GM21367 (cell line): ENCODE measurements at regions not wholly inside any gene's neighbourhood (a gene's known extent, or its start where the extent isn't known, plus 50 kb on each side); places are given as distances from the start of the nearest gene placed in this dataset.
"Not testable (repeated sequence)": the region's sequence is repeated elsewhere in the genome, so short reads cannot be mapped to it uniquely, and the experiment has no call there.

ENCODE experiments used
- ATAC-seq: cut with Tn5 transposase; IDR thresholded peaks from one replicate; pipeline ENCODE4 v1.9.1; 2021; ENCODE audit not compliant: unreplicated experiment

- no peak for ATAC-seq
Measured at GRCh38 chr5:25033658-25034057, 388.9 kb upstream of the CDH10 start.

DNA sequence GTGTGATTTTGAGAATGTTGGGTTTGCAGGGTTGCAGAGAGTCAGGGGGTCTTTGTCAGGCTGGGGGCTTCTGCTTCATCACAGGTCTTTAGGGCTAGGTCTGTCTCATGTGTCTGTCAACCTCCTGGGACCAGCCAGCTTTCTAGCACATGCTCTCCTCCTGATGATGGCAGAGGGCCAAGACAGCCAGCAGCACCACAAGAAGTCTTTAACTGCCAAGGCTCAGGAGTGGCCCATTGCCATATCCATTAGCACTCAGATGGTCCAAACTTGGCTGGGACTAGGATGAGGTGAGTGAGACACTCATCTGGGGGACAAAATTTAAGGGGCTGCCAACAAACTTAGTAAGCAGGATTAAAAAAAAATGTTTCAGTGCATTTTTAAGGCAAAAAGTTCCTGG is 384.2 kb upstream of the CDH10 start:
- ATAC-seq: no peak

DNA sequence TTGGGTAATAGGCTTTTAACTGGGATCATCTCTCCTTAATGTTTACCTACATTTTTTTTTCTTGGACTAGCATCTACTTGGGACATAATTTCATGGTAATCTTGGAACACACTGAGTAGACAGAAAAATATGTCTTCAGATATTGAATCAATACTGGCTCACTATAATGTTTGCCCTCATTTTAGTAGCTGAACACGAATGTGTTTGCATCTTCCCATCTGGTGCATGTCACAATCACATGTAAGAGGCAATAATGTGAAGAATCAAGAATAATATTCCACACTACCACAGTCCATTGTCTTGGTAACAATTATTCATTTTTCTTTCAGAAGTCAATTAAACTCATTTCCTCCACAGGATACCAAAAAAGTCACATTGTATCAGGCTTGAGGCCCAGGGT is 382.7 kb upstream of the CDH10 start:
- no peak for ATAC-seq

- no peak for ATAC-seq
Measured at GRCh38 chr5:25027061-25027460, 382.3 kb upstream of the CDH10 start.

GRCh38 chr5:25025831-25026230 is 381.1 kb upstream of the CDH10 start:
- ATAC-seq: no peak

GRCh38 chr5:25020454-25020853 is 375.7 kb upstream of the CDH10 start:
- no peak for ATAC-seq

DNA sequence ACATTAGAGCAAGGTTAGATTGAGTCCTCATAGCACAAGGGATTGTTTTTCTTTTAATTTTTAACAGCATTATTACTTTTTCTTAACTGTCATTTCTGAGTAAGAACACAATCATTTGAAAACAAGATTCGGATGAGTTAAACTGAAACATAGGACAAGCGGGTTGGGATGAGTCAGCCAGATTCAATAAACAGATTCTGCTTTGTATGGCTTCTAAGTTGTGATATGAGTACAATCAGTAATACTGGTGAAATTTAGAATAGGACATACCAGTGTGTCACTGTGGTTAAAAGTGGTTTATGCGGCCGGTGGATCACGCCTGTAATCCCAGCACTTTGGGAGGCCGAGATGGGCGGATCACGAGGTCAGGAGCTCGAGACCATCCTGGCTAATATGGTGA is 364.3 kb upstream of the CDH10 start:
- no peak for ATAC-seq

DNA sequence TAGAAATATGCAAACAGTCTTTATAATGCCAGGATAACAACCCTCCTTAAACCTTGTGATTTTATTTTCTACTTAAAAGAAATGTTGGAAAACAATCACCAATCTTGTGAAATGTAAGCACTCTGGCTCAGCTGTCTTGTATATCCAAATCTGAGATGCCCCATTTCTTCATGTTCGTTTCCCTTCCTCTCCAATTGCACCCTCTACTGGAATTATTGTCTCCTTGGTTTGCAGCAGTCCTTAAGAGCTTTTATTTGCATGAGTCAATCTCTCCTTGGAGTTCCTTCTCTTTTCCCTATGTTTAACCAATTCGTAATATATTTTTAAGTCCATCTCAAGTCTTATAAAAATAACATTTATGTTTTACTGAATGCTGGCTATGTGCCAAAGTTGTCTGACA is 362.0 kb upstream of the CDH10 start:
- no peak for ATAC-seq

DNA sequence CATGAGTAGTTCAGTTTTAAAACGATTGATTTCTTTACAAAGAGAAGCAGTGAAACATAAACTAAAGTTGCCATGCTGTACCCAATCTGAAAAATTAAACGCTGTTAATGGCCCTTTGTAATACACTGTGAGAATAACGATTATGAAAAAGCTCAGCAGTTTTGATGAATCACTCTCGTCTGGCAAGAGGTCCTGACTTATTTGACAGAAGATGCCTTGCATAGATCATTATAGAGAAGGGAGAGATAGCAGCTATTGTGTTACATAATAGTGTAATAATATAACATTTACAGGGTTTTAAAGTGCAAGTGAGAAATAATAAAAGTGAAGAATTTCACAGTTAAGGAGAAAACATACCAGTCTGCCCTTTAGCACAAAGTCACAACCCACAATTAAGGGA is 361.5 kb upstream of the CDH10 start:
- ATAC-seq: no peak

DNA sequence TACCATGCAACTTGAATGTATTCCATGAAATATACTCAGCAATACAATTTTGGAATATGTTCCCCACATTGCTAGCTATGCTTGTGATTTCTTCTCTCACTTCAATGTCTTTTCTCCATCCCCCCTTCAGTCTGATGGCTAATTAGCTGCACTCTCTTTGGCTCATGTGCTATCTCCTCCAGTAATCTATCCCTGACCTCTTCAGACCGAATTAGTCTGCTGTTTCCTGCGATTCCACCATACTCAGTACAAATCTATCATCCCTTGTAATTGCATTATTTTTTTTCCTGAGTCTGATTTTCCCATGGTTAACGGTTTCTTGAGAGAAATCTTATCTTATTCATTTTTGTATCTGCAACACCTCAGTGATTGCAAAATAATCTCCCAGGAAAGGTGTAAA is 360.7 kb upstream of the CDH10 start:
- ATAC-seq: no peak

- no peak for ATAC-seq
Measured at GRCh38 chr5:25002371-25002770, 357.6 kb upstream of the CDH10 start.

DNA sequence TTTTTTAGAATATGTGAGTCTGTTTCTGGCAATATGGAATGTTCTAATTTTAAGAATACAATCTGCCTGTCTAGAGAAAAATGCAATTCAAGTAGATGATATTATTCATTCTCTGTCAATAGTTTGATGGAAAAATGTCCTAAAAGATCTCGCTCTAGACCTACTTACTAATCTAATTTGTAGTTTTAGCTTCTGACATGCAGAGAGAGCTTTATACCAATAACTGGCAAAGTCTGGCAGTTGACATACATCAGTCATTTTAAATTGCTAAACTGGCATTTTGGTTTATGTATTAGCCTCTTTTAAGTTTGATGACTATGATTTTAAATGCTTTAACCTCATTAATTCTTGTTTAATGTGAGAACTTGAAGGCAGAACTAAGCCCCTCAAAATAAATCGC is 355.0 kb upstream of the CDH10 start:
- ATAC-seq: no peak

DNA sequence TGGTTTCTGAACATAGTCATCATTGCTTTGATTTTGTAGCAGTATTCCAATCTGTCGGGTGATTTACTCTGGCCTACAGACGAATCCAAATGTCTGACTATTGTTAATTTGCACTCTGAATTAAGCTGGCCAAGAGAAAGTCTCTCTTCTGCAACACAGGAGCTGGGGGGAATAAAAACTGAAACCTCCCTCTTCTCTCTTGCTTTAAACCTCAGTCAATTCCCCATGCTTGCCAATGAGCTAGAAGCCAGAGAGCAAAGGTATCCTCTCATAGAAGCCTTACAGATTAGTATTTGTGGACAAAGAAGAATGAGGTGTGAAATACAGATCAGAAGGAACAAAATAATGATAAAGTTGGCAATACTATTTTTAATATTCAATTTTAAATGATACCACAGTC is 353.9 kb upstream of the CDH10 start:
- ATAC-seq: no peak

DNA sequence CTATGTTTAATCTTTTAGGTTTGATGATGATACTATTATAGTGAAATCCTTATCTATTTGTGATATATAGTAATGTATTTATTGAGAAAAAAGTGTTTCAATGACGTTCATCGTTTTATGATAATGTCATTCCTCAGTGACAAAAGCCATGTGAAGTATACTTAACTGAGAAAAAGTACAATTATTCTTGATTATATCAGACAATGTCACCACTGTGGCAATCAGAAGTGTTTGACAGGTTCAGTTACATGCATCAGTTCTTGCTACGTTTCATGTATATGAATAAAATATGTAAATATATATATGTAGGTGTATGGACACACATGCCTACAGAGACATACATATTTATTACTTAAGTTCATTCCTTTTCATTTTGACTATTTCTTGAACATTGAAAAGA is 341.5 kb upstream of the CDH10 start:
- no peak for ATAC-seq

- not testable (repeated sequence) for ATAC-seq
Measured at GRCh38 chr5:24978552-24978951, 333.8 kb upstream of the CDH10 start.

- ATAC-seq: no peak
Measured at GRCh38 chr5:24963611-24964010, 318.8 kb upstream of the CDH10 start.

DNA sequence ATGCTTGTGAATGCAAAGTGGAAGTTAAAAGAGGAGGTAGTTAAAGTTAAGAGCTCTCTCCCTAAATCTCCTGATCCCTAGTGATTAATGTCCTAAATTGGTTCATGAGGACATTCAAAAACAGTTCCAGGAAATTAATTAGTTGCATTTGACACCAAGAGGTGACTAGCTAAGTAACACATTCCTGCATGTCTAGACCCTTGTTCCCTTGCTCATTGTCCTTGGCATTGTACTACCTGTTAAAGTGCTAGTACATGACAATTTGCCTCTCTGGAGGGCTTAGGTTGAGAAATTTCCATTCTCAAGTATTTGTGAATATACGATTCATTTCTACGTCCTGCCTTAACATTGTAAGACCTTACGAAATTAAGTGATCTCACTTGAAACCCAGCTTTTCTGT is 278.6 kb upstream of the CDH10 start:
- no peak for ATAC-seq

- ATAC-seq: no peak
Measured at GRCh38 chr5:24918676-24919075, 273.9 kb upstream of the CDH10 start.

DNA sequence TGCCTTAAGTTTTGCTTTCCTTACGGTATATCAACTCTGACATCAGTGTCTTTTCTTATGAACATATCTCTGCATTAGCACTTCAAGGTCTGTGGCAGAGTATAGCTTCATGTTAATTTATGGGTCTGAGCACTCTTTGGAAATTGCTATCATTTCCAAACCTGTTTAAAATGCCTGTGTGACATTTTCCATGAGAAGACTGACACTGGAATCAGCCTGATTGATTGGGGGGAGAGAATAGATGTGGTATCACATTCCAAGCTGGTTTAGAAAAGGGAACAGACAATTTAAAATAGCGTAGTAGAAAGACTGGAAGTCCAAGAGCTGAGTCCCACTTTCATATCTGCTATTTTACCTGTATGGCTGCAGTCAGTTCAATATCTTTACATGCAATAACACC is 272.1 kb upstream of the CDH10 start:
- ATAC-seq: no peak

DNA sequence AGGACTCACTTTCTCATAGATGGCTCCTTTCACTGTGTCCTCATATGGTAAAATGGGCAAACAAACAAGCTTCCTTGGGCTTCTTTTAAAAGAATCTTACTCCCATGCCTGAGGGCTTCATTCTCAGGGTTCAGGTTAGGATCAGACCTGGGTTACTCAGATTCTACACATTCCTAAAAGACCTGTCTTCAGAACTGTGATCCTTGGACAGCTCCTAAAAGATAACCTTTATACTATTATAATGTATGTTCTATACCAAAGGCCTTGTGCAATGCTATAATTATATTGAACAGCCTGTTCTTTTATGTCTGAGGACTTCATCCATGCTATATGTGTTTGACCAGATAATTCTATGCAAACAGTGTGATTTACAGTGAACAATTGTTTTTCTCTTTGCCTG is 264.4 kb upstream of the CDH10 start:
- ATAC-seq: no peak

DNA sequence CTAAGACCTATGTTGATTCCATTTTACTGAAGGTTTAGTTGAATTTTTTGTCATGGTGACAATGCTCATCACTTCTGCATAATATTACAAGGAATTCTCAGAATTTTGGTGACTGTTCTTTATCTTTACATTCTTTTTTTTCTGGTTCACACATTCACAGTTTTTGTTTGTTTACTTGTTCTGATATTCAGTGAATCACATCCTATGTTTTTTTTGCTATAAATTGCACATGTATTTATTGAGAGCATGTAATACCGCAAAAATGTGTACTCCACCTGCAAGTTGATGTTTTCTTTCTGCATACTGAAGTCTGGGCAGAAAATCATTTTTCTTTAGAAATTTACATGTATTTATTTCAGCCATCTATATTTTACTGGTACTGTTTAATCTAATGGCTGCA is 261.9 kb upstream of the CDH10 start:
- ATAC-seq: no peak

GRCh38 chr5:24904981-24905517 is 260.3 kb upstream of the CDH10 start:
- ATAC-seq: no peak

DNA sequence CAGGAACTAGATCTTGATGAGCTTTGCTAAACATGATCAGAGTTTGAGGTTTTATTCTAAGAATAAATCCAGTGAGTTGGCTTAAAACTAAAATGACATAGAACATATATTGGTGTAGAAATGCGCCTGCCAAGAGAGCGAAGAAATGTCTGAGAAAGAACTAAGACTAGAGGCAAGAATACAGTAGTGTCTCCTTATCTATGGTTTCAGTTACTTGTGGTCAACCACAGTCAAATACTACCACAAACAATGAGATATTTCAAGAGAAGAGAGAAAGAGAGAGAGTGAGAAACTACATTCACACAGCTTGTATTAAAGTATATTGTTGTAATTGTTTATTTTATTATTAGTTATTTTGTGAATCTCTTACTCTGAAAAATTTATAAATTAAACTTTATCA is 254.4 kb upstream of the CDH10 start:
- no peak for ATAC-seq

DNA sequence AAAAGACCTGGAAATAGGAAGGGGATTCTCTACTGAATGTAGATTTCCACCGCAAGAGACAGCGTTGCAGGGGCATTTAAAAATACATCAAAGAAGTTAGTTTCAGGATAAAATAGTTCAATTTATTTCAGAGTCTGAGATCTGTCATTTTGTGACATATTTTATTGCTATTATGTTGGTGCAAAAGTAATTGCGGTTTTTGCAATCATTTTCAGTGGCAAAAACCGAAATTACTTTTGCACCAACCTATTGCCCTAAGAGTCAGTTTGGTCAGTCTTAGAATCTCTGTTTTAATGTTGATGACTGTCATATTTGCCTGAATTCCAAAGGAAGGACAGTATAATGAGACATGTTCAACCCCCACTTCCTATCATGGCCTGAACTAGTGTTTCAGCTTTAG is 219.5 kb upstream of the CDH10 start:
- ATAC-seq: no peak
